HG02973 (cell line): ENCODE measurements at regions not wholly inside any gene's neighbourhood (a gene's known extent, or its start where the extent isn't known, plus 50 kb on each side); places are given as distances from the start of the nearest gene placed in this dataset.

ENCODE experiments used
- ATAC-seq: cut with Tn5 transposase; IDR thresholded peaks from one replicate; pipeline ENCODE4 v1.9.1; 2021; ENCODE audit warnings: moderate library complexity; ENCODE audit not compliant: unreplicated experiment

- ATAC-seq: no peak
These were observed 103.7 kb downstream of the LACC1 start for GRCh38 chr13:43983373-43983772.

GRCh38 chr13:43984292-43984691 is 104.6 kb downstream of the LACC1 start:
- ATAC-seq: no peak

GRCh38 chr13:43985422-43986072 is 105.8 kb downstream of the LACC1 start:
- ATAC-seq: no peak

GRCh38 chr13:43986421-43986981 is 106.8 kb downstream of the LACC1 start:
- ATAC-seq: no peak

- no peak for ATAC-seq
These were observed 108.6 kb downstream of the LACC1 start for GRCh38 chr13:43988302-43988701.

GRCh38 chr13:43990021-43990420 is 110.3 kb downstream of the LACC1 start:
- ATAC-seq: no peak

- ATAC-seq: no peak
These were observed 111.1 kb downstream of the LACC1 start for GRCh38 chr13:43990829-43991228.

- ATAC-seq: no peak
These were observed 112.1 kb downstream of the LACC1 start for GRCh38 chr13:43991773-43992201.

GRCh38 chr13:43992211-43992610 is 112.5 kb downstream of the LACC1 start:
- ATAC-seq: no peak

- ATAC-seq: no peak
These were observed 115.5 kb downstream of the LACC1 start for GRCh38 chr13:43994999-43995859.

- no peak for ATAC-seq
These were observed 116.5 kb downstream of the LACC1 start for GRCh38 chr13:43996221-43996620.

GRCh38 chr13:44003481-44003880 is 123.8 kb downstream of the LACC1 start:
- ATAC-seq: no peak

GRCh38 chr13:44004878-44005277 is 125.2 kb downstream of the LACC1 start:
- ATAC-seq: no peak

- ATAC-seq: no peak
These were observed 127.7 kb downstream of the LACC1 start for GRCh38 chr13:44007451-44007850.

GRCh38 chr13:44011036-44011435 is 131.3 kb downstream of the LACC1 start:
- ATAC-seq: no peak

- no peak for ATAC-seq
These were observed 133.4 kb downstream of the LACC1 start for GRCh38 chr13:44012910-44013757.

- no peak for ATAC-seq
These were observed 134.1 kb downstream of the LACC1 start for GRCh38 chr13:44013758-44014291.

GRCh38 chr13:44014501-44014900 is 134.8 kb downstream of the LACC1 start:
- no peak for ATAC-seq

GRCh38 chr13:44015118-44015517 is 135.4 kb downstream of the LACC1 start:
- no peak for ATAC-seq

- no peak for ATAC-seq
These were observed 136.1 kb downstream of the LACC1 start for GRCh38 chr13:44015811-44016210.
